K562 (cell line): ENCODE measurements at regions not wholly inside any gene's neighbourhood (a gene's known extent, or its start where the extent isn't known, plus 50 kb on each side); places are given as distances from the start of the nearest gene placed in this dataset.

Experiments used
- ATF2 ChIP-seq: sonication (generic); formaldehyde crosslinking; IDR thresholded peaks from 2 replicates; pipeline ENCODE4 v1.8.1; 2022; ENCODE audit warnings: missing genetic modification reagents
- ATF7 ChIP-seq: fragments of 450-650 bp; IDR thresholded peaks from 2 replicates; pipeline ENCODE4 v1.7.1; 2014; ENCODE audit warnings: mild to moderate bottlenecking, moderate library complexity
- CBFA2T3 ChIP-seq: fragments of 450-650 bp; IDR thresholded peaks from 2 replicates; pipeline ENCODE4 v1.6.1; 2017
- CCAR2 ChIP-seq: fragments of 200-400 bp; formaldehyde crosslinking; IDR thresholded peaks from 2 replicates; pipeline ENCODE4 v1.6.1; 2017; ENCODE audit warnings: mild to moderate bottlenecking, low read depth, low read length
- CHD4 ChIP-seq: fragments of 200-600 bp; sonication (generic); IDR thresholded peaks from 3 replicates; pipeline ENCODE4 v1.6.1; 2012; ENCODE audit warnings: low read depth, mild to moderate bottlenecking, mixed read lengths, low read length, inconsistent platforms; ENCODE audit not compliant: insufficient read depth, insufficient replicate concordance, poor library complexity, severe bottlenecking
- E2F3 ChIP-seq: fragments of 250-450 bp; sonication (Bioruptor Pico); IDR thresholded peaks from 2 replicates; pipeline ENCODE4 v1.4.0; 2020; ENCODE audit warnings: mild to moderate bottlenecking
- FOS ChIP-seq: IDR thresholded peaks from 3 replicates; pipeline ENCODE4 v1.6.1; 2011; ENCODE audit not compliant: insufficient read length; ENCODE audit errors: extremely low read depth
- FOSL1 ChIP-seq: fragments of 200-800 bp; sonication (Bioruptor generic); conservative IDR thresholded peaks from 2 replicates; pipeline ENCODE4 v1.6.1; 2016; ENCODE audit warnings: missing genetic modification characterization, missing compliant biosample characterization
- FOXA3 ChIP-seq, 2 experiments: fragments of 450-650 bp in 1 of 2; sonication (generic) in 1 of 2; formaldehyde crosslinking; IDR thresholded peaks in 1 of 2; conservative IDR thresholded peaks in 1 of 2; 2 replicates each; pipeline versions ENCODE4 v1.4.0 to v1.8.0; 2020 to 2022; ENCODE audit warnings: mild to moderate bottlenecking in 2 of 2, missing genetic modification reagents in 1 of 2
- MAX ChIP-seq: sonication (generic); formaldehyde crosslinking; IDR thresholded peaks from 2 replicates; pipeline ENCODE4 v1.9.0; 2022; ENCODE audit warnings: mild to moderate bottlenecking, missing genetic modification reagents
- MEIS2 ChIP-seq: fragments of 450-650 bp; IDR thresholded peaks from 2 replicates; pipeline ENCODE4 v1.6.1; 2014; ENCODE audit warnings: mild to moderate bottlenecking; ENCODE audit not compliant: partially characterized antibody
- NFIC ChIP-seq: fragments of 450-650 bp; IDR thresholded peaks from 2 replicates; pipeline ENCODE4 v1.6.1; 2017; ENCODE audit warnings: mild to moderate bottlenecking, inconsistent platforms
- PATZ1 ChIP-seq: fragments of 250-450 bp; sonication (Bioruptor Pico); IDR thresholded peaks from 2 replicates; pipeline ENCODE4 v1.5.0; 2020; ENCODE audit warnings: mild to moderate bottlenecking, borderline replicate concordance
- PCBP1 ChIP-seq: fragments of 200-400 bp; formaldehyde crosslinking; IDR thresholded peaks from 2 replicates; pipeline ENCODE4 v1.6.1; 2018; ENCODE audit warnings: mild to moderate bottlenecking, low read depth, low read length; ENCODE audit not compliant: poor library complexity, severe bottlenecking
- RFX5 ChIP-seq: IDR thresholded peaks from 2 replicates; pipeline ENCODE4 v1.6.1; 2011; ENCODE audit warnings: low read depth, mild to moderate bottlenecking, improper control_type of control experiment, low read length
- SNRNP70 ChIP-seq: fragments of 200-400 bp; formaldehyde crosslinking; optimal IDR thresholded peaks from 2 replicates; pipeline ENCODE3; 2017; ENCODE audit warnings: low read depth, low read length
- SOX6 ChIP-seq: fragments of 450-650 bp; IDR thresholded peaks from 2 replicates; pipeline ENCODE4 v1.6.1; 2014; ENCODE audit warnings: mild to moderate bottlenecking
- SP1 ChIP-seq: sonication (generic); formaldehyde crosslinking; IDR thresholded peaks from 2 replicates; pipeline ENCODE4 v1.8.1; 2022; ENCODE audit warnings: mild to moderate bottlenecking, missing genetic modification reagents
- SP2 ChIP-seq: IDR thresholded peaks from 2 replicates; pipeline ENCODE4 v1.6.1; 2011; ENCODE audit warnings: mild to moderate bottlenecking, low read depth, low read length, moderate library complexity; ENCODE audit not compliant: poor library complexity, severe bottlenecking; ENCODE audit errors: extremely low read depth
- ZBTB1 ChIP-seq: sonication (generic); formaldehyde crosslinking; IDR thresholded peaks from 2 replicates; pipeline ENCODE4 v1.8.1; 2023; ENCODE audit warnings: missing genetic modification reagents, low read depth, mild to moderate bottlenecking, borderline replicate concordance
- ZFP1 ChIP-seq: fragments of 450-650 bp; formaldehyde crosslinking; IDR thresholded peaks from 2 replicates; pipeline ENCODE4 v1.4.0; 2020; ENCODE audit warnings: mild to moderate bottlenecking, mixed read lengths
- ZNF696 ChIP-seq: fragments of 250-450 bp; sonication (Bioruptor Pico); conservative IDR thresholded peaks from 2 replicates; pipeline ENCODE4 v1.4.0; 2020; ENCODE audit warnings: mild to moderate bottlenecking, moderate library complexity
- ZNF76 ChIP-seq: fragments of 250-450 bp; sonication (Bioruptor Pico); IDR thresholded peaks from 2 replicates; pipeline ENCODE4 v1.4.0; 2020; ENCODE audit warnings: mild to moderate bottlenecking, moderate library complexity, borderline replicate concordance
- ZSCAN32 ChIP-seq: fragments of 450-650 bp; formaldehyde crosslinking; IDR thresholded peaks from 2 replicates; pipeline ENCODE4 v1.4.0; 2020; ENCODE audit warnings: mild to moderate bottlenecking, moderate library complexity

GRCh38 chr2:145984580-145984979, 1464.7 kb upstream of the ZEB2 start (continued):
- no peak for TF ChIP-seq ZNF76 (CRISPR knock-in tag)
- TF ChIP-seq NFIC = peak; percentile 41
- no peak for TF ChIP-seq RFX5
- no peak for TF ChIP-seq ZBTB1 (CRISPR knock-in tag)
- TF ChIP-seq CHD4 = no peak
- TF ChIP-seq FOSL1 (tag) = peak; percentile 36; the same call in 1 of the 2 replicates
- TF ChIP-seq CCAR2 = no peak
- peak; percentile 35 for TF ChIP-seq MEIS2
- no peak for TF ChIP-seq FOS
- no peak for TF ChIP-seq PCBP1
- no peak for TF ChIP-seq ZFP1
- TF ChIP-seq ZSCAN32 (CRISPR knock-in tag) = no peak
- no peak for TF ChIP-seq FOXA3 (CRISPR knock-in tag; conservative IDR thresholded peaks at IDR 0.05 in 1 of 2, IDR thresholded peaks at IDR 0.05 in 1 of 2)
- TF ChIP-seq SOX6 = no peak
- no peak for TF ChIP-seq ATF2 (CRISPR knock-in tag)
- TF ChIP-seq CBFA2T3 = 0 out of 2 replicates have a peak, but pooled peaks have one; percentile 11
- TF ChIP-seq ATF7 = no peak
- no peak for TF ChIP-seq SP1 (CRISPR knock-in tag)
- TF ChIP-seq SNRNP70 = no peak
- TF ChIP-seq E2F3 (CRISPR knock-in tag) = no peak
- no peak for TF ChIP-seq SP2
- no peak for TF ChIP-seq ZNF696 (CRISPR knock-in tag)
- TF ChIP-seq MAX (CRISPR knock-in tag) = no peak
- no peak for TF ChIP-seq PATZ1 (CRISPR knock-in tag)
